ENCODE measurements at regions not wholly inside any gene's neighbourhood (a gene's known extent, or its start where the extent isn't known, plus 50 kb on each side); places are given as distances from the start of the nearest gene placed in this dataset.

GRCh38 chr2:12211326-12212175 is 465.1 kb downstream of the LPIN1 start:
- Histone ChIP-seq H3K4me3 (no peak overlapping the region), H3K27ac (no peak overlapping the region)
- WGBS: 61% methylated on average over 3 of the region's 3 CpGs

DNA sequence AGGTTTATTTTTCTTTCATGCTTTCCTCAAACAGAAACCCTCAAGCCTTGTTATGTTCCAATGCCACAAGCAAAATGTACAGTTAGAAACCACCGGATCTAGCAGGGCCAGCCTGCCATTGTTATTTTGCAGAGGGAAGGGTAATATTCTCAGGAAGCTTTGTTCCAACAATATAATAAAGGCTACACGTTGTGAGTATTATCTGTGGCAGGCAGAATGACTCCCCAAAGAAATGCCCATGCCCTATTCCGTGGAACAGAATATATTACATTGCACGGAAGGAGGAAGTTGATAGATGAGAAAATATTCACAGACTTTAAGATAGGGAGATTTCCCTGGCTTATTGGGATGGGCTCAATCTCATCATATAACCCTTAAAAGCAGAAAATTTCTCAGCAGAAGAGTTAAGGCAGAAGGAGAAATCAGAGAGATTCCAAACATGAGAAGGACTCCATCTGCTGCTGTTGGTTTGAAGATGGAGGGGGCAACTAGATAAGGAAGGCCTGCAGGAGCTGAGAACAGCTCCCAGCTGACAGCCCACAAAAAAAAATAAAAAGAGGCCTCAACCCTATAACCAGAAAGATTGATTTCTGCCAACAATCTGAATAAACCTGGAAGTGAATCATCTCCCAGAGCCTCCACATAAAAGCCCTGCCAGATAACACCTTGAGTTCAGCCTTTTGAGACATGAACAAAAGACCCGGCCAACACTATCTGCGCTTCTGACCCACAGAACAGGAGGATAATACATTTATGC is 466.6 kb downstream of the LPIN1 start:
- no peak for TF ChIP-seq EP300 (IDR thresholded peaks at IDR 0.05)
- Histone ChIP-seq H3K4me1 (no peaks in the 10 kb centered on the region), H3K4me3 (no peak overlapping the region), H3K27ac (no peak overlapping the region), H3K9me3 (no peaks in the 10 kb centered on the region), H3K36me3 (no peaks in the 10 kb centered on the region), H3K27me3 (no peaks in the 10 kb centered on the region)
- 71% methylated on average over 6 of the region's 6 CpGs for WGBS
- DNase-seq (ENCODE audit: low spot score in 2 of 2): no peak

More at GRCh38 chr2:12211326-12212175, 465.1 kb downstream of the LPIN1 start:
- no peak for DNase-seq (ENCODE audit: low spot score in 2 of 2)
- Histone ChIP-seq H3K9me3 (no peaks in the 10 kb centered on the region), H3K4me1 (no peaks in the 10 kb centered on the region), H3K36me3 (no peaks in the 10 kb centered on the region), H3K27me3 (no peaks in the 10 kb centered on the region)
- no peak for TF ChIP-seq CTCF (IDR thresholded peaks at IDR 0.05)
- no peak for TF ChIP-seq EP300 (IDR thresholded peaks at IDR 0.05)
- no peak for TF ChIP-seq POLR2A (IDR thresholded peaks at IDR 0.05)
- no peak for TF ChIP-seq POLR2AphosphoS5 (IDR thresholded peaks at IDR 0.05)

- TF ChIP-seq POLR2AphosphoS5 (IDR thresholded peaks at IDR 0.05) (no peak), EP300 (IDR thresholded peaks at IDR 0.05) (no peak), CTCF (IDR thresholded peaks at IDR 0.05) (no peak), POLR2A (IDR thresholded peaks at IDR 0.05) (no peak)
- H3K4me1 ChIP-seq: no peaks in the 10 kb centered on the region
- H3K27me3 ChIP-seq: no peaks in the 10 kb centered on the region
- no peaks in the 10 kb centered on the region for H3K36me3 ChIP-seq
- no peak overlapping the region for H3K4me3 ChIP-seq
- no peak for DNase-seq (ENCODE audit: low spot score in 2 of 2)
- 71% methylated on average over 1 of the region's 1 CpG for WGBS
- H3K27ac ChIP-seq: no peak overlapping the region
- H3K9me3 ChIP-seq: no peaks in the 10 kb centered on the region
These were observed 470.7 kb downstream of the LPIN1 start for GRCh38 chr2:12217175-12217574.

DNA sequence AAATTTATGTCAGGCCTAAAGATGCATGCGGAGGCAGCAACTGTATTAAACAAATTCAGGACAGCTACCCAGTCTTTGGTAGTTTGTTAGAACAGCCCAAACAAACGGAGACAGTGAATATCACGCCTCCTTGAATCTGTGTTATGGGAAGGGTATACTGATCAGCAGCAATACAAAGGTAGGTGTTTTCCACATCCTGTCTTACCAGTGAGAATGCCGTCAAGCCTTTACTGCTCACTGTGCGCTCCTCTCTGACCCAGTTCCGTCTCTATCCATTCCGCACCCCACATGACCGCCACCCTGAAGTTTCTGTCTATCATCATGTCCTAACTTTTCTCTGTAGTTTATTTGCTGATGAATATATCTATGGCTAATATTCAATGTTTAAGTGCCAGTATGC is 473.3 kb downstream of the LPIN1 start:
- TF ChIP-seq POLR2A (IDR thresholded peaks at IDR 0.05) (no peak), CTCF (IDR thresholded peaks at IDR 0.05) (no peak), POLR2AphosphoS5 (IDR thresholded peaks at IDR 0.05) (no peak)
- WGBS: 96% methylated on average over 8 of the region's 8 CpGs
- H3K27me3 ChIP-seq: no peaks in the 10 kb centered on the region
- no peak for DNase-seq (ENCODE audit: low spot score in 2 of 2)
- no peak overlapping the region for H3K27ac ChIP-seq
- no peak overlapping the region for H3K4me3 ChIP-seq
- H3K4me1 ChIP-seq: no peaks in the 10 kb centered on the region
- H3K9me3 ChIP-seq: no peaks in the 10 kb centered on the region
- no peaks in the 10 kb centered on the region for H3K36me3 ChIP-seq

DNA sequence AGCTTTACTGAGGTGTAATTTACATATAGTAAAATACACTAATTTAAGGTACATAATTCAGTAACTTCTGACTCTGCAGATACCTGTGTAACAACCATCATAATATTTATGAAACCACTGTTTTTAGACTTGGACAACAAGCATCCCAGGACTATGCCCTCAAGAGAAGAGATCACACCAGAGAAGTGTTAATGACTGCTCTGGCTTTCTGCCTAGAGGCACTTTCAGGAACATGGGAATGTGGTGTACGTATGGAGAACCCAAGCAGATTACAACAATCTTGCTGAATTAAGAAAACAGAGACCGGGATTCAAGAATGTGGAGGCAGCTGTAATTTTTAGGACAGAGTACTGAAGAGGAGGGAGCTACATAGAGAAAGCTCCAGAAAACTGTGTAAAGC is 475.2 kb downstream of the LPIN1 start:
- Histone ChIP-seq H3K27ac (no peak overlapping the region), H3K9me3 (no peaks in the 10 kb centered on the region), H3K27me3 (no peaks in the 10 kb centered on the region), H3K36me3 (no peaks in the 10 kb centered on the region), H3K4me3 (no peak overlapping the region), H3K4me1 (no peaks in the 10 kb centered on the region)
- no peak for DNase-seq (ENCODE audit: low spot score in 2 of 2)
- 65% methylated on average over 2 of the region's 2 CpGs for WGBS
- TF ChIP-seq EP300 (IDR thresholded peaks at IDR 0.05) (no peak), POLR2A (IDR thresholded peaks at IDR 0.05) (no peak), POLR2AphosphoS5 (IDR thresholded peaks at IDR 0.05) (no peak), CTCF (IDR thresholded peaks at IDR 0.05) (no peak)

All from suprapubic skin (tissue), 4 donors.